ENCODE measurements at regions not wholly inside any gene's neighbourhood (a gene's known extent, or its start where the extent isn't known, plus 50 kb on each side); places are given as distances from the start of the nearest gene placed in this dataset.

- TF ChIP-seq CTCF (IDR thresholded peaks at IDR 0.05) (no peak), POLR2A (IDR thresholded peaks at IDR 0.05) (no peak)
These were observed 580.9 kb upstream of the B3GAT1 start for GRCh38 chr11:134992981-134993380.

Measured in uterus (tissue), 2 donors.